ENCODE measurements at regions not wholly inside any gene's neighbourhood (a gene's known extent, or its start where the extent isn't known, plus 50 kb on each side); places are given as distances from the start of the nearest gene placed in this dataset.

GRCh38 chr4:44869222-44869882, 143.0 kb upstream of the GNPDA2 start:
- DNase-seq (ENCODE audit: low read depth), result no peak
- in situ Hi-C loops (cut with HindIII; ENCODE audit: low pct_unique_long_range_greater_than_20kb, low sequenced_read_pairs), result no loop called here

- in situ Hi-C loops (cut with HindIII; ENCODE audit: low pct_unique_long_range_greater_than_20kb, low sequenced_read_pairs), result no loop called here
- no peak for DNase-seq (ENCODE audit: low read depth)
Measured at GRCh38 chr4:44861756-44862155, 135.4 kb upstream of the GNPDA2 start.

- in situ Hi-C loops (cut with HindIII; ENCODE audit: low pct_unique_long_range_greater_than_20kb, low sequenced_read_pairs), result no loop called here
- no peak for DNase-seq (ENCODE audit: low read depth)
Measured at GRCh38 chr4:44859477-44859876, 133.1 kb upstream of the GNPDA2 start.

- in situ Hi-C loops (cut with HindIII; ENCODE audit: low pct_unique_long_range_greater_than_20kb, low sequenced_read_pairs), result no loop called here
- DNase-seq (ENCODE audit: low read depth), result no peak
Measured at GRCh38 chr4:44848466-44848865, 122.1 kb upstream of the GNPDA2 start.

- no peak for DNase-seq (ENCODE audit: low read depth)
- in situ Hi-C loops (cut with HindIII; ENCODE audit: low pct_unique_long_range_greater_than_20kb, low sequenced_read_pairs), result no loop called here
Measured at GRCh38 chr4:44845993-44846392, 119.6 kb upstream of the GNPDA2 start.

GRCh38 chr4:44845309-44845708, 119.0 kb upstream of the GNPDA2 start:
- in situ Hi-C loops (cut with HindIII; ENCODE audit: low pct_unique_long_range_greater_than_20kb, low sequenced_read_pairs), result no loop called here
- no peak for DNase-seq (ENCODE audit: low read depth)

- in situ Hi-C loops (cut with HindIII; ENCODE audit: low pct_unique_long_range_greater_than_20kb, low sequenced_read_pairs), result no loop called here
Measured at GRCh38 chr4:44842531-44842930, 116.2 kb upstream of the GNPDA2 start.

GRCh38 chr4:44817930-44818329, 91.6 kb upstream of the GNPDA2 start:
- DNase-seq (ENCODE audit: low read depth), result no peak
- in situ Hi-C loops (cut with HindIII; ENCODE audit: low pct_unique_long_range_greater_than_20kb, low sequenced_read_pairs), result no loop called here

More at GRCh38 chr4:44842531-44842930, 116.2 kb upstream of the GNPDA2 start:
- no peak for DNase-seq (ENCODE audit: low read depth)

- in situ Hi-C loops (cut with HindIII; ENCODE audit: low pct_unique_long_range_greater_than_20kb, low sequenced_read_pairs), result no loop called here
Measured at GRCh38 chr4:44806071-44806470, 79.7 kb upstream of the GNPDA2 start.

GRCh38 chr4:44804301-44804700, 77.9 kb upstream of the GNPDA2 start:
- in situ Hi-C loops (cut with HindIII; ENCODE audit: low pct_unique_long_range_greater_than_20kb, low sequenced_read_pairs), result no loop called here
- DNase-seq (ENCODE audit: low read depth), result no peak

More at GRCh38 chr4:44806071-44806470, 79.7 kb upstream of the GNPDA2 start:
- DNase-seq (ENCODE audit: low read depth), result no peak

GRCh38 chr4:44801384-44801783, 75.0 kb upstream of the GNPDA2 start:
- DNase-seq (ENCODE audit: low read depth), result no peak
- in situ Hi-C loops (cut with HindIII; ENCODE audit: low pct_unique_long_range_greater_than_20kb, low sequenced_read_pairs), result no loop called here

- in situ Hi-C loops (cut with HindIII; ENCODE audit: low pct_unique_long_range_greater_than_20kb, low sequenced_read_pairs), result no loop called here
- DNase-seq (ENCODE audit: low read depth), result no peak
Measured at GRCh38 chr4:44791831-44792230, 65.5 kb upstream of the GNPDA2 start.

GRCh38 chr4:44777115-44777514, 50.8 kb upstream of the GNPDA2 start:
- no peak for DNase-seq (ENCODE audit: low read depth)
- in situ Hi-C loops (cut with HindIII; ENCODE audit: low pct_unique_long_range_greater_than_20kb, low sequenced_read_pairs), result no loop called here

Data from Caki2 (cell line).